HepG2 (cell line): ENCODE measurements at regions not wholly inside any gene's neighbourhood (a gene's known extent, or its start where the extent isn't known, plus 50 kb on each side); places are given as distances from the start of the nearest gene placed in this dataset.

Experiments
- ATAC-seq: fragments of 200-7000 bp; cut with Tn5 transposase; 3 replicates; pipeline ENCODE4 v1.9.1; 2020; ENCODE audit warnings: mild to moderate bottlenecking, moderate library complexity
- BruUV-seq: library from RNA; stranded (reverse); fragments of 400-500 nt; replicated peaks from 2 replicates; lab custom pipeline; 2021; lab: Mats Ljungman, UMichigan
- CTCF ChIA-PET: fragments of 300-600 bp; formaldehyde crosslinking; extraction: SDS; loops from one replicate; lab custom pipeline; 2021; ENCODE audit warnings: low total read pairs, inconsistent platforms, low intra/inter-chr PET ratio; lab: Yijun Ruan, JAX
- POLR2A ChIA-PET: fragments of 350-600 bp; sonication (Branson Sonifier 250); formaldehyde crosslinking; loops from one replicate; lab custom pipeline; 2020; ENCODE audit warnings: antibody characterized with exemption, inconsistent platforms; lab: Yijun Ruan, JAX
- DNase-seq: peaks from one replicate; pipeline ENCODE4 v3.0.0-alpha.2; 2015; ENCODE audit warnings: low spot score
- FAIRE-seq: peaks from 3 replicates; lab custom pipeline; 2011; peaks lifted over from hg19 to GRCh38; lab: Jason Lieb, UNC
- H2AFZ ChIP-seq: one replicate; pipeline ENCODE4 v1.6.1; 2011; ENCODE audit warnings: low read length, inconsistent platforms
- H3K27ac ChIP-seq: fragments of 300-600 bp; 3 replicates; pipeline ENCODE4 v1.8.0; 2011; ENCODE audit warnings: mixed run types, mild to moderate bottlenecking, mixed read lengths, low read length, inconsistent platforms; ENCODE audit not compliant: insufficient read depth; ENCODE audit errors: extremely low read length
- H3K27me3 ChIP-seq, 2 experiments: fragments of 200-600 bp in 1 of 2; 2 replicates in 1 of 2; 3 replicates in 1 of 2; pipeline versions ENCODE4 v1.6.0 to v1.8.0; 2011; ENCODE audit warnings: low read length in 2 of 2, mild to moderate bottlenecking in 2 of 2, moderate library complexity in 2 of 2, inconsistent platforms in 1 of 2; ENCODE audit not compliant: insufficient read depth in 2 of 2, control insufficient read depth in 1 of 2
- H3K36me3 ChIP-seq, 2 experiments: fragments of 200-600 bp in 1 of 2; replicated peaks in 1 of 2; 2 replicates in 1 of 2; 3 replicates in 1 of 2; pipeline versions ENCODE4 v1.5.1 to v1.8.0; 2011; ENCODE audit warnings: low read length in 2 of 2, inconsistent platforms in 1 of 2; ENCODE audit not compliant: insufficient read depth in 2 of 2, control insufficient read depth in 1 of 2
- H3K4me1 ChIP-seq: 2 replicates; pipeline ENCODE4 v1.5.1; 2012; ENCODE audit warnings: low read length, inconsistent platforms; ENCODE audit not compliant: insufficient read depth
- H3K4me2 ChIP-seq: 2 replicates; pipeline ENCODE4 v1.6.0; 2011; ENCODE audit warnings: low read depth, low read length, inconsistent platforms
- H3K4me3 ChIP-seq, 3 experiments: fragments of 200-600 bp in 1 of 3; sonication (generic), shearing (Covaris generic) in 1 of 3; replicated peaks in 1 of 3; 2 replicates each; pipeline ENCODE4 v1.5.1; 2011 to 2016; ENCODE audit warnings: low read length in 3 of 3, inconsistent platforms in 2 of 3, low read depth in 2 of 3, mild to moderate bottlenecking in 2 of 3, control low read depth in 1 of 3, mixed read lengths in 1 of 3; ENCODE audit not compliant: insufficient read depth in 1 of 3
- H3K79me2 ChIP-seq: one replicate; pipeline ENCODE4 v1.6.1; 2011; ENCODE audit warnings: low read length, inconsistent platforms; ENCODE audit not compliant: insufficient read depth
- H3K9ac ChIP-seq: 2 replicates; pipeline ENCODE4 v1.6.0; 2011; ENCODE audit warnings: mild to moderate bottlenecking, low read depth, low read length, inconsistent platforms; ENCODE audit not compliant: insufficient read depth
- H3K9me3 ChIP-seq: 2 replicates; pipeline ENCODE4 v1.5.1; 2012; ENCODE audit warnings: mild to moderate bottlenecking, low read length
- H4K20me1 ChIP-seq: 2 replicates; pipeline ENCODE4 v1.6.0; 2011; ENCODE audit warnings: inconsistent platforms, mild to moderate bottlenecking, low read length, moderate library complexity; ENCODE audit not compliant: insufficient read depth
- ATF2 ChIP-seq: sonication (generic); formaldehyde crosslinking; IDR thresholded peaks from 2 replicates; pipeline ENCODE4 v1.4.0; 2020; ENCODE audit warnings: missing genetic modification reagents
- E2F5 ChIP-seq: sonication (generic); formaldehyde crosslinking; conservative IDR thresholded peaks from 2 replicates; pipeline ENCODE4 v1.4.0; 2020; ENCODE audit warnings: missing genetic modification reagents
- IRF2 ChIP-seq: IDR thresholded peaks from 2 replicates; pipeline ENCODE4 v1.6.1; 2018; ENCODE audit warnings: missing genetic modification reagents, missing compliant biosample characterization
- LRRFIP1 ChIP-seq: sonication (generic); formaldehyde crosslinking; conservative IDR thresholded peaks from 2 replicates; pipeline ENCODE4 v1.4.0; 2020; ENCODE audit warnings: missing genetic modification reagents
- MATR3 ChIP-seq: sonication (generic); formaldehyde crosslinking; IDR thresholded peaks from 2 replicates; pipeline ENCODE4 v1.4.0; 2020; ENCODE audit warnings: missing genetic modification reagents
- MED13 ChIP-seq: sonication (generic); formaldehyde crosslinking; IDR thresholded peaks from 2 replicates; pipeline ENCODE4 v1.5.0; 2020; ENCODE audit warnings: missing genetic modification reagents
- SALL2 ChIP-seq: sonication (generic); formaldehyde crosslinking; IDR thresholded peaks from 2 replicates; pipeline ENCODE4 v1.8.1; 2023; ENCODE audit warnings: mild to moderate bottlenecking, missing genetic modification reagents, inconsistent platforms
- SNAPC2 ChIP-seq: sonication (generic); formaldehyde crosslinking; IDR thresholded peaks from 2 replicates; pipeline ENCODE4 v1.8.1; 2022; ENCODE audit warnings: mild to moderate bottlenecking, missing genetic modification reagents
- TRIM24 ChIP-seq: sonication (generic); formaldehyde crosslinking; IDR thresholded peaks from 2 replicates; pipeline ENCODE4 v1.8.0; 2022; ENCODE audit warnings: mild to moderate bottlenecking, missing genetic modification reagents
- ZNF761 ChIP-seq: sonication (generic); formaldehyde crosslinking; conservative IDR thresholded peaks from 2 replicates; pipeline ENCODE4 v1.4.0; 2020; ENCODE audit warnings: mild to moderate bottlenecking, missing genetic modification reagents
- ZNF773 ChIP-seq: sonication (generic); formaldehyde crosslinking; IDR thresholded peaks from 2 replicates; pipeline ENCODE4 v1.4.0; 2020; ENCODE audit warnings: missing genetic modification reagents, borderline replicate concordance
- WGBS: methylation state at CpG from one replicate; pipeline ENCODE4 v1.1.6; 2017; ENCODE audit warnings: low lambda C conversion rate; 5-methylcytosine and 5-hydroxymethylcytosine counted together
- in situ Hi-C: cut with HindIII; loops from 2 replicates; pipeline ENCODE4 v1.10.0; 2017; ENCODE audit warnings: low pct_unique_long_range_greater_than_20kb; ENCODE audit not compliant: extremely low pct_ligation_motif_present
- intact Hi-C: fragments of 100-400 bp; cut with micrococcal nuclease; formaldehyde crosslinking; loops from one replicate; pipeline ENCODE4 v1.10.0; 2022; ENCODE audit not compliant: unreplicated experiment

- H3K27me3 ChIP-seq, result no peaks in the 10 kb centered on the region
- no peak overlapping the region for H3K9ac ChIP-seq
- TF ChIP-seq MED13 (CRISPR knock-in tag) (no peak), ZNF773 (CRISPR knock-in tag) (no peak), MATR3 (CRISPR knock-in tag) (no peak), E2F5 (CRISPR knock-in tag) (no peak), TRIM24 (no peak), SALL2 (no peak), SNAPC2 (no peak), ATF2 (CRISPR knock-in tag) (no peak), LRRFIP1 (no peak), ZNF761 (CRISPR knock-in tag) (no peak), IRF2 (CRISPR knock-in tag) (no peak)
- H2AFZ ChIP-seq, result no peak overlapping the region
- ATAC-seq (no peak), FAIRE-seq (no peak), DNase-seq (no peak)
- H3K9me3 ChIP-seq, result no peaks in the 10 kb centered on the region
- WGBS, result 43% methylated on average over 4 of the region's 4 CpGs
- CTCF ChIA-PET, result no interaction called here
- no peaks in the 10 kb centered on the region for H3K4me1 ChIP-seq
- no TSS peak for BruUV-seq
- H3K27ac ChIP-seq, result no peak overlapping the region
- in situ Hi-C loops (no loop called here), intact Hi-C loops (no loop called here)
- H3K36me3 ChIP-seq, result no peaks in the 10 kb centered on the region
- no peaks in the 10 kb centered on the region for H3K79me2 ChIP-seq
- no peaks in the 10 kb centered on the region for H4K20me1 ChIP-seq
- POLR2A ChIA-PET, result no interaction called here
- H3K4me3 ChIP-seq, result no peak overlapping the region
- H3K4me2 ChIP-seq, result no peak overlapping the region
Measured at GRCh38 chr9:73402081-73403028, 250.7 kb downstream of the ANXA1 start.
